OCI-M1 (cell line): ENCODE measurements at regions not wholly inside any gene's neighbourhood (a gene's known extent, or its start where the extent isn't known, plus 50 kb on each side); places are given as distances from the start of the nearest gene placed in this dataset.

ENCODE experiments used
- DNase-seq: peaks from one replicate; lab custom pipeline; 2025; lab: John Stamatoyannopoulos, UW

GRCh38 chr12:89960011-89960507 lies 251.4 kb upstream of the ATP2B1 start:
- no peak for DNase-seq

GRCh38 chr12:89959179-89959578 lies 250.5 kb upstream of the ATP2B1 start:
- DNase-seq = no peak

- DNase-seq = no peak
These were observed 245.6 kb upstream of the ATP2B1 start for GRCh38 chr12:89954259-89954658.

- DNase-seq = no peak
These were observed 243.0 kb upstream of the ATP2B1 start for GRCh38 chr12:89951694-89952060.

- DNase-seq = peak; percentile 43
These were observed 242.5 kb upstream of the ATP2B1 start for GRCh38 chr12:89951050-89951693.

- DNase-seq = no peak
These were observed 241.8 kb upstream of the ATP2B1 start for GRCh38 chr12:89950421-89950820.

- DNase-seq = peak; percentile 9
These were observed 241.0 kb upstream of the ATP2B1 start for GRCh38 chr12:89949457-89950195.

GRCh38 chr12:89948271-89949175 lies 239.9 kb upstream of the ATP2B1 start:
- no peak for DNase-seq

GRCh38 chr12:89947437-89948270 lies 239.0 kb upstream of the ATP2B1 start:
- DNase-seq = no peak

GRCh38 chr12:89946518-89947135 lies 238.0 kb upstream of the ATP2B1 start:
- DNase-seq = no peak

GRCh38 chr12:89945123-89945522 lies 236.5 kb upstream of the ATP2B1 start:
- DNase-seq = no peak

GRCh38 chr12:89943463-89943862 lies 234.8 kb upstream of the ATP2B1 start:
- DNase-seq = no peak

- DNase-seq = no peak
These were observed 232.8 kb upstream of the ATP2B1 start for GRCh38 chr12:89941436-89941835.

- DNase-seq = no peak
These were observed 231.0 kb upstream of the ATP2B1 start for GRCh38 chr12:89939522-89940215.

- no peak for DNase-seq
These were observed 228.0 kb upstream of the ATP2B1 start for GRCh38 chr12:89936631-89937030.

- DNase-seq = no peak
These were observed 227.2 kb upstream of the ATP2B1 start for GRCh38 chr12:89935850-89936249.

GRCh38 chr12:89933911-89934310 lies 225.3 kb upstream of the ATP2B1 start:
- DNase-seq = no peak

- DNase-seq = peak; percentile 7
These were observed 224.3 kb upstream of the ATP2B1 start for GRCh38 chr12:89932954-89933353.

- DNase-seq = no peak
These were observed 219.8 kb upstream of the ATP2B1 start for GRCh38 chr12:89928467-89928866.

- peak; percentile 92 for DNase-seq
These were observed 218.6 kb upstream of the ATP2B1 start for GRCh38 chr12:89927226-89927698.
